ENCODE measurements at regions not wholly inside any gene's neighbourhood (a gene's known extent, or its start where the extent isn't known, plus 50 kb on each side); places are given as distances from the start of the nearest gene placed in this dataset.

DNA sequence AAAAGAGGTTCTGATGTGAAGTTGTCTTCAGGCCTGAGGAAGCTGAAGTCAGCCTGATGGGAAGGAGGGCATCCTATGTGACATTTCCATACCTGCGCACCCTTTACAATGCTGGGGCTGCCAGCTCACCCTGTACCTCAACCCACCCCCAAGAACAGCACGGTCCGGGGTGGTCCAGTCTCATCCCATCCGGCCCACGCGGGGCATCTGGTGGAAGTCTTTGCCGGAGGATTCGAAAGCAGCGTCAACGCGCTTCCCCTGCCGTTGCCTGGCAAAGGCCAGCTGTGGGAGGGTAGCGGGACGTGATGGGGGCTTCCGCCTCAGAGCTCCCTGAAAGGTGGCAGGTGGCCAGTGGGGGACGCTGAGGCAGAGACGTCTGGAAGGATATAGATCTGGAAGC is 113.6 kb upstream of the ANKRD30BL start (continued):
- no peak for TF ChIP-seq JUN (IDR thresholded peaks at IDR 0.05; ENCODE audit: borderline replicate concordance, low read depth, low read length)
- no peak for TF ChIP-seq JUN (CRISPR knock-in tag; IDR thresholded peaks at IDR 0.05; ENCODE audit: borderline replicate concordance)
- no peak for TF ChIP-seq MAFK (IDR thresholded peaks at IDR 0.05; ENCODE audit: low read length)
- TF ChIP-seq, protein P1, sequence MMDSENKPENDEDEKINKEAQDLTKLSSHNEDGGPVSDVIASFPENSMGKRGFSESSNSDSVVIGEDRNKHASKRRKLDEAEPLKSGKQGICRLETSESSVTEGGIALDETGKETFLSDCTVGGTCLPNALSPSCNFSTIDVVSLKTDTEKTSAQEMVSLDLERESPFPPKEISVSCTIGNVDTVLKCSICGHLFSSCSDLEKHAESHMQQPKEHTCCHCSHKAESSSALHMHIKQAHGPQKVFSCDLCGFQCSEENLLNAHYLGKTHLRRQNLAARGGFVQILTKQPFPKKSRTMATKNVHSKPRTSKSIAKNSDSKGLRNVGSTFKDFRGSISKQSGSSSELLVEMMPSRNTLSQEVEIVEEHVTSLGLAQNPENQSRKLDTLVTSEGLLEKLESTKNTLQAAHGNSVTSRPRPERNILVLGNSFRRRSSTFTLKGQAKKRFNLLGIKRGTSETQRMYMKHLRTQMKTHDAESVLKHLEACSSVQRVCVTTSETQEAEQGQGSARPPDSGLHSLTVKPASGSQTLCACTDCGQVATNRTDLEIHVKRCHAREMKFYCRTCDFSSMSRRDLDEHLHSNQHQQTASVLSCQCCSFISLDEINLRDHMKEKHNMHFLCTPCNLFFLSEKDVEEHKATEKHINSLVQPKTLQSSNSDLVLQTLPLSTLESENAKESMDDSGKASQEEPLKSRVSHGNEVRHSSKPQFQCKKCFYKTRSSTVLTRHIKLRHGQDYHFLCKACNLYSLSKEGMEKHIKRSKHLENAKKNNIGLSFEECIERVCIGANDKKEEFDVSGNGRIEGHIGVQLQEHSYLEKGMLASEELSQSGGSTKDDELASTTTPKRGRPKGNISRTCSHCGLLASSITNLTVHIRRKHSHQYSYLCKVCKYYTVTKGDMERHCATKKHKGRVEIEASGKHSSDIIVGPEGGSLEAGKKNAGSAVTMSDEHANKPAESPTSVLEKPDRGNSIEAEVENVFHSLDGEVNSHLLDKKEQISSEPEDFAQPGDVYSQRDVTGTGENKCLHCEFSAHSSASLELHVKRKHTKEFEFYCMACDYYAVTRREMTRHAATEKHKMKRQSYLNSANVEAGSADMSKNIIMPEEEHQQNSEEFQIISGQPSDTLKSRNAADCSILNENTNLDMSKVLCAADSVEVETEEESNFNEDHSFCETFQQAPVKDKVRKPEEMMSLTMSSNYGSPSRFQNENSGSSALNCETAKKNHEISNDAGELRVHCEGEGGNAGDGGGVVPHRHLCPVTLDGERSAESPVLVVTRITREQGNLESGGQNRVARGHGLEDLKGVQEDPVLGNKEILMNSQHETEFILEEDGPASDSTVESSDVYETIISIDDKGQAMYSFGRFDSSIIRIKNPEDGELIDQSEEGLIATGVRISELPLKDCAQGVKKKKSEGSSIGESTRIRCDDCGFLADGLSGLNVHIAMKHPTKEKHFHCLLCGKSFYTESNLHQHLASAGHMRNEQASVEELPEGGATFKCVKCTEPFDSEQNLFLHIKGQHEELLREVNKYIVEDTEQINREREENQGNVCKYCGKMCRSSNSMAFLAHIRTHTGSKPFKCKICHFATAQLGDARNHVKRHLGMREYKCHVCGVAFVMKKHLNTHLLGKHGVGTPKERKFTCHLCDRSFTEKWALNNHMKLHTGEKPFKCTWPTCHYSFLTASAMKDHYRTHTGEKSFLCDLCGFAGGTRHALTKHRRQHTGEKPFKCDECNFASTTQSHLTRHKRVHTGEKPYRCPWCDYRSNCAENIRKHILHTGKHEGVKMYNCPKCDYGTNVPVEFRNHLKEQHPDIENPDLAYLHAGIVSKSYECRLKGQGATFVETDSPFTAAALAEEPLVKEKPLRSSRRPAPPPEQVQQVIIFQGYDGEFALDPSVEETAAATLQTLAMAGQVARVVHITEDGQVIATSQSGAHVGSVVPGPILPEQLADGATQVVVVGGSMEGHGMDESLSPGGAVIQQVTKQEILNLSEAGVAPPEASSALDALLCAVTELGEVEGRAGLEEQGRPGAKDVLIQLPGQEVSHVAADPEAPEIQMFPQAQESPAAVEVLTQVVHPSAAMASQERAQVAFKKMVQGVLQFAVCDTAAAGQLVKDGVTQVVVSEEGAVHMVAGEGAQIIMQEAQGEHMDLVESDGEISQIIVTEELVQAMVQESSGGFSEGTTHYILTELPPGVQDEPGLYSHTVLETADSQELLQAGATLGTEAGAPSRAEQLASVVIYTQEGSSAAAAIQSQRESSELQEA (IDR thresholded peaks at IDR 0.05; ENCODE audit: low read depth): no peak
- TF ChIP-seq PHB2 (IDR thresholded peaks at IDR 0.05; ENCODE audit: low read depth): no peak
- TF ChIP-seq NR3C1 (CRISPR knock-in tag; IDR thresholded peaks at IDR 0.05): no peak
